ENCODE measurements at regions not wholly inside any gene's neighbourhood (a gene's known extent, or its start where the extent isn't known, plus 50 kb on each side); places are given as distances from the start of the nearest gene placed in this dataset.
A peak's percentile ranks its signal among the peaks of the same experiment; 100 is the strongest.

DNA sequence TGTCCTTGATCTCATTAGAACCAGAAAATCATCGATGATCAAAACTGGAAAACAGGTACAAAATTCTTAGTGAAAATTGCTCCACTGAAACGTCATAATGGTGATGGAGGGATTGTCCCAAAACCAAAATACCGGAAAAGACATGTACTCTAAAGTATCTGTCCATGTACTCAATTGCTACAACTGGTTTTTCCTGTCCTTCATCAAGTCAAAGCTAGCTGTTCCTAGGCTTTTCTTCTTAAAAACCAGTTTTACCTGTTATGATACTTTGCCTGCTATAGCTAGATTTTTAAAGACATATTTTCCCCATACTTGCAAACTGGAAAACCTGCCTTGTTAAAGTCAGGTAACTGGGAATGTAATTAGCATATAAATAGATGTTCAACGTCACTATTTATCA is 50.5 kb upstream of the LRRC1 start:
- no peak for ATAC-seq

DNA sequence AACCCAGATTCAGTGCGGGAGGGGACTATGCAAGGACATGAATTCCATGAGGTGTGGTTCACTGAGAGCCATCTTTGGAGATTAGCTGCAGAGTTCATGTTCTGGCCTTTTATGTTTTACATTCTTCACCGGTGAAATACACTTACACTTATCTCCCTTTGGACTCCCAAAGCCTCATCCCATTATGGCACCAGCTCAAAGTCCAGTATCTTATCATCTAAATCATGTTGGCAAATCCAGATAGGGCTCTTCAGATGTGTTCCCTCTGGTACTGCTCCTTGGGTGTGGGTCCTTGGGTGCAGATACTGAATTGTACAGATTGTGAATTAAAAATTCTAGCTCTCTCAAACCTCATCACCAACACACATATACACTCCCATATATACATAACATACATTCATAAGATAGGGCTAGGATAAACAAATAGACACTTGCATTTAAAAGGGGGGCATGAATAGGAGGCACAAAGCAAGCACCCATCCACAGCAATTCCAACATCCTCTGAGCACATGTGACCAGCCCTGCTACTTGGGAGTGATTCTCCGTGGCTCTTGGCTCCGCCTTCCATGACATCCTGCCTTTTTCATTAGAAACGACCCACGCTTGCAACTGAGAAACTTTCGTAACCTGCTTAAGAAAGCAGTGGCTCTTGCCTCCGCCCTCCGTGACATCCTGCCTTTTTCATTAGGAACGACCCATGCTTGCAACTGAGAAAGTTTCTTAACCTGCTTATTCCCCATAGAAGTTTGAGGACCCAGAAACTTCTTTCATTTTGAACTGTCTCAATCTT is 53.6 kb upstream of the LRRC1 start:
- ATAC-seq, result peak; percentile 56 to 79

DNA sequence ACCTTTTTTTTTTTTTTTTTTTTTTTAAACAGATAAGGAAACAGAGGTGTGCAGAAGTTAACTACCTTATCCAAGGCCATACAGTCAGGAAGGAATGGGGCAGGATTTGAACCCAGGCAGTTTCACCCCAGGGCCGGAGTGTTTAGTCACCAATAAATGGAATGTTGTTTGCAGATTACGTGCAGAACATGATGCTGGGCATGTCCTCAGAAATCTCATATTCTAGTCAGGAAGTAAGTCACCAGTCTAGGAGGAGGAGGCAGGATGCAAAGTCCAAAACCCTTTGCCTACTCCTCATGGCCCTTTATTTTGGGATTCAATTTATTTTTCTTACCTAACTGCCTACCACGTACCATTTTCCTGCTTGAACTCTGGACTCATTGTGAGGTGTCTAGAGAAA is 57.1 kb upstream of the LRRC1 start:
- no peak for ATAC-seq

DNA sequence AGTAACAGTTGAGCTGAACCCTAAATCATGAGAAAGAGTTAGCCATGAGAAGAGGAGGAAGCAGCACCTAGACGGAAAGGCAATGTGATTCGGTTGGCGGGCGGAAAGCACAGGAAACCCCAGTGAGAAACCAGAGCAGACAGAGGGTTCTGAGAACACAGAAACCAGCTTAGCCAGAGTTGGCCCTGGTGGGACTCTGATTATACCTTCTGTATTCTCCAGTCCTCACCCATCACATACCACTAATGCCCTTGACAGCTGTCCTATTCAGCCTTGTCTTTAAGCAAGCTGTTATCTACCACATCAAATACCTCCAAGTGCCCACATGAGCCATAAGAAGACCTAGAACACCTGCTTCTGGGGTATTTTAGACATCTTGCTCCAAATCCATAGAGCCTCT is 58.9 kb upstream of the LRRC1 start:
- peak in 1 of 2 donors; percentile 48 for ATAC-seq

DNA sequence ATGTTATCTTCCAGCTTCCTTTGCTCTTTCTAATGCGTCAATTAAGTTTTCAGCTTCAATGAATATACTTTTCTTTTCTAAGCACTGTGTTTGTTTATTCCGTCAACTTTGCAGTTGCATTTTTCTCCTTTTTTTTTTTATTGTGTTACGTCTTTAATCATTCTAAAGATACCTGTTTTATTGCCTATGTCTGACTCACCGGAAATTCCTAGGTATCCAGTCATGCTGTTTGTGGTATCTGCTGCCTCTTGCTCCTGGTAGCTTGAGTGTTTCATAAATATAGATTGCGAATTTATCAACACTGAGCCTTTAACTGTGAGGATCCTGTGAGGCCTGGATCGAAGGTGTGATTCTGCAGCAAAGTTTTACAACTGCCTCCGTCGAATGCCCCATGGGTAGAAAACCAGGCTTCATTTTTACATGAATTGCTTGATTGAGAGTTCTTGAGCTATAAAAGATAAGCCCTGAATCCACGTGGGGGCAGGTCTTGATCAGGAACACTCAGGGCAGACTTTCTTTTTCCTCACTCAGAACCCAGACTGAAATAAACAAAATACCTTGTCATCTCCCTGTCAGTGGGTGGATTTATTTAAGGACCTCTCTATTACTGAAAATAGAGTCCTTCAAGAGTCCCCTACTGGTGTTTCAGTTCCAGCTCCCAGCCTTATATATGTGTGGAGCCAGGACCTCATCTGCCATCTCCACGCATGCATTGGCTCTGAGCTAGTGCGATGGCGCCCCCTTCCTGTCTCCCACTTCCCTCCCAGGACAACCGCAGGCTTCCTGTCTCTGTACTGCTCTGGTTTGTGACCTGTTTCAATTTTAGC is 60.1 kb upstream of the LRRC1 start:
- ATAC-seq, result peak in 1 of 2 donors; percentile 33

DNA sequence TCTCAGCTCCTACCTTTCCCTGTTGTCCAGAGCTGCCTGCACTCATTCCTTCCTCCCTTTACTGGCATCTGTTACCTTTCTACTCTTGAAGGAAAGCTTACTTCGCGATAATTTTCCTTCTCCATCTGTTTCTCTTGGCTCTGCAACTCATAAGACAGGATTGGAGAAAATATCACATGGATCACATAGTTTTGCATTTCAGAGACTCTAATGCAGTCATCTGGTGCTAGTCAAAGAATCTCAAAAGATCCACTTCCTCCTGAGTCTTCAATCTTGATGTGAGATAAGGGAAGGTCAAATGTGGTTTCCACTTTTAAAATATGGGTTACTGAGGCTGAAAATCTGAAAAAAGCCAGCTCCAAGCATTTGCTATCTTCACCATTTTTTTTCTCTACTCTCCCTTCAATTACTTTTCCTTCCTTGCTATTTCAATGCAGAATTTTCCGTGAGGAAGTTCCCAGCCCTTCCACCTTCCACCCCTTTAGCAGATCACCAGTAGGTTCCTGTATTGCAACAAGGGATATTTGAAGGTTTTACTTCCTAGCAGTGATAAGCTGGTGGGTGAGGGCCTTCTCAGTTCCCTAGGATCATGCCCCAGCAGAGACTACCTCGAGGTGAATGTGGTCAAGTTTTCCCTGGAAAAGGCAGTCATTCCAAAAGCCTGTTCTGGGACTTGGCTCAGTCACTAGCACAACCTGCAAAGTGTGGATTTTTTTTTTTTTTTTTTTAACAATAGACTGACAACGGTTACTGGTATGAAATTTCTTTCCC is 62.8 kb upstream of the LRRC1 start:
- ATAC-seq, result no peak

DNA sequence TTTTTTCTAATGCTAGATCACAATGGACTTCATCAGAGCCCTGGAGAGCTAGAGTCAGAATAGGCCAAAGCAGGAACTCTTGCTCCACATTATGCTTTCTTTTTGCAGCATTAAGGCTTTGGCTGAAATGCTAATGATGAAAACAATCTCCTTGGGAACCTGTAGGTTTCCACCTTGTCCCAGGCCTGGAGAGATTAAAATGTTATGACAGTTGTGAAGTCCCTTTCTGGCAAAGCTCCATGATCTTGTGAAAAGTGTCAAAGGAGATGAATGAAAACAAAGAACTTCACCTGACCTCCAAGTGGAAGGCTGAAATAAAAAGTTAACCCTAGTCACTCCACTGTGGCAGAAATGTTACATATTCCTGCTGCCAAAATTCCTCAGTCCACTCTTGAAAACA is 64.0 kb upstream of the LRRC1 start:
- ATAC-seq, result no peak

DNA sequence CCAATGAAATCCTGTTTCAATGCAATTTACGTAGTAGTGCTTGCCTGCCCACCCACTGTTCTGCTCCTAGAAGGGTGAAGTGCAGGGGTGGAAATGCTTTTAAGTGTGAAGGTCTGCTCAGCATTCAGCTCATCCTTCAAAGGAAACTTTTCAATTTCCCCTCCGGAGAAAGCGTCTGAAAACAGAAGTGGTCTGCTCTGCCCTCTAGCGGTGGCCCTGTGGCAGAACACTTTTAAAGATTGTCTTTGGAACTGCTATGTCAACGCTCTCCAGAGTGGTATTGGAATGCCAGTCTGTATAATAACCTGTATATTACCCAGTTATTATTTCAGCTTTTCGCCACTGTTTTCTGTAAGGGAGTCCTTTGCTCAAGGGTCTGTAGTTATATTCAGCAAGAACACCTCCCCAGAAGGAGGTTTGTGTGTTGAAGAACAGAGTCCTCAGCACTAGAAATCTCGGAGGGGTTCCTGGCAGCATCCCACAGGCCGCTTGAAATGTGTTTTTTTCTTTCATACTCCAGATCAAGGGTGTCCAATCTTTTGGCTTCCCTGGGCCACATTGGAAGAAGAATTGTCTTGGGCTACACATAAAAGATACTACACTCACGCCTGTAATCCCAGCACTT is 63.1 kb upstream of the KLHL31 start:
- peak; percentile 47 to 56 for ATAC-seq

DNA sequence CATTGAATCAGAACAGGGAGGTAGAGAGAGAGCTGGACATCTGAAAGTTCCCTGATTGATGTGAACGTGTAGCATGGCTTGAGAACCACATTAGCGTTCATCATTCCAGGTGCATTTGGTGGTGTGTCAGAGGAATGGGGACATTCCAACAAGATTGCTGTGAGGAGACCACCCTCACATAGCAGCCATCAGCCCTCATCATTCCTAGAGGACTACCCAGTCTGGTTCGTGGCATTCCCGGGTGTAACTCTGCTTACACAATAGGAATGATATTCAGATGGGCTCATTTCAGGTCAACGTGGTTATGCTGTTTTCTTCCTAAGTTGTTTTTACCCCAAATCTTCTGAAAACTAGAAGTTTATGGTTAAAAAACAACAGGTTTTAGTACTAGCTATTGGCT is 62.2 kb upstream of the KLHL31 start:
- no peak for ATAC-seq

DNA sequence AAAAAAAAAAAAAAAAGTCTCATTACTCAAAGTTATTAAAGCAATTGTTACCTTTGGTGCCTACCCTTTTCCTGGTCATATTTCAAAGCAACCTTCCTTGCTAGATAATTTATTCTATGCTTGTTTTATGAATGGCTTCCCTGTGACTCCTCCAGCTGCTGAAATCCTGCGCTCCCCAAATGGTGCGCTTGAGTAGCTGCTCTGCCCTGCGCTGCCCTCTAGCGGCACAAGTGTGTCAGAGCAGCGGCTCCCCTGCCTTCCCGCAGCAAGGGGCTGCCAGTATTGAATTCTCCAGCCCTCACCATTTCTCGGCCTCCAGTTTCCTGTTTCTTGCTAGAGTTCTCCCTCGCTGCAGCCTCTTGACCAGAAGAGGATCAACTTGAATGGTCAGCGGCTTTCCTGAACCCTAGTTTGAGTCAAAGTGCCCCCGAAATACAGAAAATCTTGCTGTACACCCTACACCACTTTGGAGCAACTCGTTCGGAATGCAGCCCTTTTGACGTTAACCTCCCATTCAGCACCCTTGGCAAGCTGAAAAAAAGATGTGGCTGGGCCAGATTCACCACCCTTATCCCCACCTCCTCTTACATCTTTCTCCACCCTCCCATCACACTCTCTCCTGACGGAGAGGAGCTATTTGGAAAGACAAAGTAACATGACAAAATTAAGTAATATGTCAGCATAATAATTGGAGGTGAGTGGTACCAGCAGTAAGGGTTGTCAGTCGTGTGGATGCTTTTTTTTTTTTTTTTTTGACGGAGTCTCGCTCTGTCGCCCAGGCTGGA is 60.4 kb upstream of the KLHL31 start:
- peak; percentile 75 to 79 for ATAC-seq

DNA sequence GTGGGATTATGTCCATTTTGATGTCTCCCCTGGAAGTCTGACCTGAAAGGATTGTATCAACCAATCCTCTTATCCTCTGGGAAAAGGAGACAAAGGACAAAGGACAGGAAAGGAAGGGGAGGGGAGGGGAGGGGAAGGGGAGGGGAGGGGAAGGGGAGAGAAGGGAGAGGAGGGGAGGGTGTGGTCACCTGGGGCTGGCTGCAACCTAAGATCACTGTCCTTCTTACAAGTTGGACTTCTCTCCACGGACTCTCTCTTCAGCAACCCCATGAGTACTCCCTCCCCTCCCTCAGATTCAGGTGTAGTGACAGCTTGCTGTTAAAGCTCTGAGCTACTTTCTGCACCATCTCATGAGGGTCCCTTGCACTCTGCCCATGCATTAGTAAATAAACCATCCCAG is 58.9 kb upstream of the KLHL31 start:
- ATAC-seq, result no peak

DNA sequence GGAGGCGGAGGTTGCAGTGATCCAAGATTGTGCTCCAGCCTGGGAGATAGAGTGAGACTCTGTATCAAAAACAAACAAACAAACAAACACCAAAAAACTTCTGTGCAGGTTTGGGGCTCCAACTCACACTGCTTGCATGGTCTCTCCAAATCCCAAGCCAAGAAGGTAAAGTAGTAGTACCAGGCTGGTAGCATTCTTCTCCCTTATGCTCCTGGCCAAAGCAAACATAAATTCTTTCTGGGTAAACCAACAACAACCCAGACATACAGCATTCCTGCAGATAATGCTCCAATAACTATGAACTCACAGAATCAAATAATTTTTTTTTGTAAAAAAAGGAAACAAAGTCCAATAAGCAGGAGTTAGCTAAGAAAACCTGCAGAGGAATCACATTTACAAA is 57.8 kb upstream of the KLHL31 start:
- no peak for ATAC-seq

DNA sequence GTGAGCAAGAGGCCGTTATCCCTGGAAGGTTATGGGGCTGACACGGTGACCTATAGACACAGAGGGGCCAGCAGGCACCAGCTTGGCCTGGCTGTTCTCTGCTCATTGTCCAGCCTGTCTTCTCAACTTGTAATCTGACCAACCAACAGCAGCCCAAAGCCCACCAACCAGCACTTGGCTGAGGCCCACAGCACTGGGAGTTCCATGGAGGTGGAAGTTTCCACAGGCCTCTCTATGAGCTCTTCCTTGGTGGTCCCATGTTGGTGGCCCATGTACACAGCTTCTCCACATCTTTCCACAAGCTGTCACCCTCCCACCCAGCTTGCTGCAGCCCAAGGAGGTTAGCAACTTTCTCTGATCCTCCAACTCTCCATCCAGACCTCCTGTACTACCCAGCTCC is 56.2 kb upstream of the KLHL31 start:
- ATAC-seq, result no peak

DNA sequence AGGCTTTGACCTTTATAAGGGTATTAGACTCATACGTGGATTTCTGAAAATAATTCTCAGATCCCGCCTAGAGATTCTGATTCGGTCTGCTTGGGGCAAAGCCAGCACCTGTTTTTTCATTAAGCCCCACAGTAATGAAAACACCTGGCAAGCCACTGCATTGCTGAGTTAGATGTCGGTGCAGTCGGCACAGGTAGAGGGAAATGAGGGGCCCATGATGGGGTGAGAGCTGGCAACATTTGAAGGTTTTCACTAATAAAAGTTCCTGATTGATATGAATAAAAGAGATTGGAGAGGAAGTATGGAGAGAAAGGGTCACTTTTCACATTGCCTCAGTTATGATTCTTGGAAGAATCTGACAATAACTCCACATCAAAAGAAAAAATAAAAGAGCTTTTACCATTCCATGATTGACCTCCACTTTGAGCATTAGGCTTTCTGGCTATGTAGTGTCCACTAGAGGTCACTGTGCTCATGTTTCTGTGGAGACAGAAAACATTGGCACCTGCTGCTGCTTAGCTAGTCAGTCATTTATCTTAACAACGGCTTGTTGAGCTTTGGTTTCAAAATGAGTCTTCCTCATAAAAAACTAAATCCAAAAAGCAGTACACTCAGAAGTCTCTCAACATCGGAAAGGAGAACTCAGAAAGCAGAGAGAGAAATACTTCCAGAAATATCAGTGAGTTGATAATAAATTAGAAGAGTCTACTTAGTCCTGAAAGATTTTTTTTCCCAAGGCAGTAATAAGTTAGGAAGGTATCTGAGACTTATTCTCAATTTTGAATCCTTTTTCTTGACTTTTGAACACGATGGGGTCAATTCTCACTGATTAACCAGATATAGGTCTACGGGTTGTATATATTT is 53.3 kb upstream of the KLHL31 start:
- peak; percentile 71 to 85 for ATAC-seq

DNA sequence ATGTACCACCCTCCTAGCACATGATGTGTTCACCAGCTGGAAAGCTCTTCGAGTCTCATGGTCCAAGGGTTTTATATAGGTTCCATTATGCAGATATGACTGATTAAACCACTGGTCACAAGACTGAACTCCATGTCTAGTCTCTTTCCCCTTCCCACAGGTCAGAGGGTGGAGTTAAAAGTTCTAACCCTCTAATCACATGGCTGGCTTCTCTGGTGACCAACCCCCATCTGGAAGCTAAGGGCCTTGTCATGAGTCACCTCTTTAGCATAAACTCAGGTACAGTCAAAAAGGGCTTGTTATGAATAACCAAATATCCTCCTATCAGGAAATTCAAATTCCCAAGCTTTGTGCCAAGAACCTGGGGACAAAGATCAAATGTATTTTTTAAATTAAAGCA is 52.0 kb upstream of the KLHL31 start:
- no peak for ATAC-seq

DNA sequence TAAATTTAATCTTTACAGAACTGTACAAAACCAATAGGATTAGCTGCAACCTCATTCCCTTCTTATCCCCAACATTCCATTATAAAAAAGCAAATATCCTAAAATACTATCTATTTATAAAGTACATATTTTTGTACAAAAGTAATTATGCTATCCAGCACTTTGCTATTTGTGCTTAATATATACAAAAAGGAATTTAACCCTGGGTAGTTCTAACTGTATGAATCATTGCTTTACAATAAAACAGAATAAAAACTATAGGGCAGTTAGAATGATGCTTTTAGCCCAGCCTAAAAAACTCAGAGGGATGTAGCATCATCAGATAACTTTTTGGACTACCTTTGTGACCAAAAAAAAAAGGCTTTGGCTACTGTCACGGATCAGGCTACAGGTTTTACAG is 49.9 kb upstream of the KLHL31 start:
- no peak for ATAC-seq

Data from activated CD4-positive, CD25-positive, alpha-beta regulatory T cell treated with anti-CD3 and anti-CD28 coated beads, Interleukin-2, amount 50 U/mL, for 24 hours (primary cell).